GM18499 (cell line): ENCODE measurements at regions not wholly inside any gene's neighbourhood (a gene's known extent, or its start where the extent isn't known, plus 50 kb on each side); places are given as distances from the start of the nearest gene placed in this dataset.

Source experiments
- ATAC-seq: cut with Tn5 transposase; IDR thresholded peaks from one replicate; pipeline ENCODE4 v1.9.1; 2021; ENCODE audit warnings: moderate number of reproducible peaks; ENCODE audit not compliant: insufficient read depth, unreplicated experiment

GRCh38 chr7:126378642-126379041, 874.1 kb downstream of the GRM8 start:
- no peak for ATAC-seq

- peak; percentile 54 for ATAC-seq
These were observed 882.6 kb downstream of the GRM8 start for GRCh38 chr7:126370038-126370668.

- ATAC-seq = no peak
These were observed 890.0 kb downstream of the GRM8 start for GRCh38 chr7:126362746-126363145.

- ATAC-seq = no peak
These were observed 891.6 kb downstream of the GRM8 start for GRCh38 chr7:126361183-126361582.

GRCh38 chr7:126339813-126340212, 912.9 kb downstream of the GRM8 start:
- no peak for ATAC-seq

GRCh38 chr7:126305671-126306070, 947.1 kb downstream of the GRM8 start:
- no peak for ATAC-seq

GRCh38 chr7:126303926-126304325, 948.8 kb downstream of the GRM8 start:
- no peak for ATAC-seq

- no peak for ATAC-seq
These were observed 950.1 kb downstream of the GRM8 start for GRCh38 chr7:126302639-126303038.

GRCh38 chr7:126286317-126286716, 966.4 kb downstream of the GRM8 start:
- no peak for ATAC-seq

GRCh38 chr7:126236261-126236660, 1016.5 kb downstream of the GRM8 start:
- ATAC-seq = no peak

- ATAC-seq = no peak
These were observed 1024.2 kb downstream of the GRM8 start for GRCh38 chr7:126228356-126229061.

- ATAC-seq = no peak
These were observed 1025.1 kb downstream of the GRM8 start for GRCh38 chr7:126227643-126228042.

GRCh38 chr7:126227055-126227454, 1025.7 kb downstream of the GRM8 start:
- ATAC-seq = no peak

GRCh38 chr7:126223729-126224128, 1029.0 kb downstream of the GRM8 start:
- ATAC-seq = no peak

GRCh38 chr7:126222782-126223181, 1030.0 kb downstream of the GRM8 start:
- no peak for ATAC-seq

GRCh38 chr7:126215785-126216184, 1037.0 kb downstream of the GRM8 start:
- no peak for ATAC-seq

GRCh38 chr7:126213876-126214275, 1038.9 kb downstream of the GRM8 start:
- no peak for ATAC-seq

- ATAC-seq = no peak
These were observed 1040.9 kb downstream of the GRM8 start for GRCh38 chr7:126211875-126212274.

GRCh38 chr7:126210707-126211106, 1042.0 kb downstream of the GRM8 start:
- no peak for ATAC-seq

- no peak for ATAC-seq
These were observed 1049.6 kb downstream of the GRM8 start for GRCh38 chr7:126203185-126203584.

GRCh38 chr7:126202177-126202576, 1050.6 kb downstream of the GRM8 start:
- ATAC-seq = no peak

GRCh38 chr7:126185959-126186580, 1066.7 kb downstream of the GRM8 start:
- no peak for ATAC-seq
